H9 (cell line): ENCODE measurements at regions not wholly inside any gene's neighbourhood (a gene's known extent, or its start where the extent isn't known, plus 50 kb on each side); places are given as distances from the start of the nearest gene placed in this dataset.

Experiments used
- DNase-seq: peaks from one replicate; pipeline ENCODE4 v3.0.0-alpha.2; 2017
- H2AFZ ChIP-seq: one replicate; pipeline ENCODE4 v1.6.1; 2013; ENCODE audit warnings: mild to moderate bottlenecking, low read length, control low read depth, moderate library complexity
- H2AK5ac ChIP-seq: 2 replicates; pipeline ENCODE4 v1.6.1; 2013; ENCODE audit warnings: low read length, control low read depth, mixed read lengths; ENCODE audit not compliant: insufficient read length
- H2BK120ac ChIP-seq: one replicate; pipeline ENCODE4 v1.6.1; 2013; ENCODE audit warnings: low read depth, mild to moderate bottlenecking, low read length, control low read depth, inconsistent platforms; ENCODE audit not compliant: poor library complexity, severe bottlenecking
- H2BK12ac ChIP-seq: 2 replicates; pipeline ENCODE4 v1.6.1; 2013; ENCODE audit warnings: low read length, control low read depth, mixed read lengths, low read depth; ENCODE audit not compliant: insufficient read length
- H2BK15ac ChIP-seq: 2 replicates; pipeline ENCODE4 v1.6.1; 2013; ENCODE audit warnings: low read depth, low read length, control low read depth
- H2BK20ac ChIP-seq: one replicate; pipeline ENCODE4 v1.6.1; 2013; ENCODE audit warnings: low read depth, mild to moderate bottlenecking, low read length, control low read depth, inconsistent platforms; ENCODE audit not compliant: poor library complexity, severe bottlenecking
- H2BK5ac ChIP-seq: 2 replicates; pipeline ENCODE4 v1.6.1; 2013; ENCODE audit warnings: low read length, control low read depth, mixed read lengths; ENCODE audit not compliant: insufficient read length
- H3K14ac ChIP-seq: 2 replicates; pipeline ENCODE4 v1.6.1; 2013; ENCODE audit warnings: low read length, control low read depth; ENCODE audit not compliant: insufficient read depth
- H3K18ac ChIP-seq: 2 replicates; pipeline ENCODE4 v1.6.1; 2013; ENCODE audit warnings: low read depth, mild to moderate bottlenecking, mixed read lengths, low read length, control low read depth; ENCODE audit not compliant: insufficient read length
- H3K23ac ChIP-seq: 2 replicates; pipeline ENCODE4 v1.6.1; 2013; ENCODE audit warnings: low read length, control low read depth, mixed read lengths, low read depth; ENCODE audit not compliant: insufficient read length
- H3K23me2 ChIP-seq: 2 replicates; pipeline ENCODE4 v1.6.1; 2013; ENCODE audit warnings: low read depth, mild to moderate bottlenecking, mixed read lengths, low read length, control low read depth; ENCODE audit not compliant: insufficient read length, poor library complexity, severe bottlenecking
- H3K27ac ChIP-seq: 2 replicates; pipeline ENCODE4 v1.5.1; 2013; ENCODE audit warnings: low read length, control low read depth, mixed read lengths, low read depth; ENCODE audit not compliant: insufficient read length
- H3K27me3 ChIP-seq: 2 replicates; pipeline ENCODE4 v1.6.1; 2013; ENCODE audit warnings: low read length, control low read depth, inconsistent platforms; ENCODE audit not compliant: insufficient read depth
- H3K4ac ChIP-seq: 2 replicates; pipeline ENCODE4 v1.6.1; 2013; ENCODE audit warnings: low read depth, mild to moderate bottlenecking, control low read depth, inconsistent platforms, low read length, moderate library complexity
- H3K4me1 ChIP-seq: 2 replicates; pipeline ENCODE4 v1.6.1; 2013; ENCODE audit warnings: low read length, control low read depth, inconsistent platforms; ENCODE audit not compliant: insufficient read depth
- H3K4me2 ChIP-seq: 2 replicates; pipeline ENCODE4 v1.6.1; 2013; ENCODE audit warnings: low read length, control low read depth, mixed read lengths; ENCODE audit not compliant: insufficient read length, insufficient read depth
- H3K56ac ChIP-seq: 2 replicates; pipeline ENCODE4 v1.6.1; 2013; ENCODE audit warnings: low read depth, mild to moderate bottlenecking, mixed read lengths, low read length, control low read depth; ENCODE audit not compliant: insufficient read length
- H3K79me1 ChIP-seq: 2 replicates; pipeline ENCODE4 v1.6.1; 2013; ENCODE audit warnings: low read depth, mild to moderate bottlenecking, moderate library complexity, low read length, control low read depth, inconsistent platforms; ENCODE audit not compliant: insufficient read depth, poor library complexity, severe bottlenecking
- H3K79me2 ChIP-seq: 2 replicates; pipeline ENCODE4 v1.6.1; 2013; ENCODE audit warnings: low read length, control low read depth, inconsistent platforms; ENCODE audit not compliant: insufficient read depth
- H3K9ac ChIP-seq: 2 replicates; pipeline ENCODE4 v1.6.1; 2013; ENCODE audit warnings: low read length, control low read depth, mixed read lengths; ENCODE audit not compliant: insufficient read length; ENCODE audit errors: extremely low read depth
- H3K9me3 ChIP-seq: one replicate; pipeline ENCODE4 v1.6.1; 2013; ENCODE audit warnings: low read depth, low read length, inconsistent platforms; ENCODE audit not compliant: control insufficient read depth
- H3T11ph ChIP-seq: one replicate; pipeline ENCODE4 v1.6.1; 2013; ENCODE audit warnings: mild to moderate bottlenecking, low read length, control low read depth, inconsistent platforms
- H4K20me1 ChIP-seq: one replicate; pipeline ENCODE4 v1.6.1; 2013; ENCODE audit not compliant: control insufficient read depth, insufficient read length, insufficient read depth
- H4K5ac ChIP-seq: 2 replicates; pipeline ENCODE4 v1.6.1; 2013; ENCODE audit warnings: low read depth, mild to moderate bottlenecking, mixed read lengths, low read length, control low read depth; ENCODE audit not compliant: insufficient read length
- H4K8ac ChIP-seq: replicated peaks from 2 replicates; pipeline ENCODE4 v1.6.1; 2013; ENCODE audit warnings: low read length, control low read depth, mixed read lengths, low read depth; ENCODE audit not compliant: insufficient read length
- H4K91ac ChIP-seq: 2 replicates; pipeline ENCODE4 v1.6.1; 2013; ENCODE audit warnings: low read depth, mild to moderate bottlenecking, moderate library complexity, mixed read lengths, low read length, control low read depth; ENCODE audit not compliant: insufficient read length
- H3K27ac Mint-ChIP-seq, 3 experiments: 2 replicates in 2 of 3; 3 replicates in 1 of 3; pipeline ENCODE4 v1.8.0; 2020 to 2021; ENCODE audit warnings: mixed read lengths in 3 of 3, mild to moderate bottlenecking in 1 of 3, moderate library complexity in 1 of 3
- H3K27me3 Mint-ChIP-seq: 2 replicates; pipeline ENCODE4 v1.8.0; 2021; ENCODE audit warnings: low read depth, mild to moderate bottlenecking, moderate library complexity, mixed read lengths
- H3K36me3 Mint-ChIP-seq, 3 experiments: 2 replicates in 2 of 3; 3 replicates in 1 of 3; pipeline ENCODE4 v1.8.0; 2020 to 2021; ENCODE audit warnings: low read depth in 3 of 3, mixed read lengths in 3 of 3; ENCODE audit not compliant: insufficient read depth in 1 of 3
- H3K4me1 Mint-ChIP-seq, 2 experiments: 2 replicates each; pipeline ENCODE4 v1.8.0; 2020; ENCODE audit warnings: mixed read lengths in 2 of 2
- H3K4me3 Mint-ChIP-seq, 2 experiments: 2 replicates in 1 of 2; 3 replicates in 1 of 2; pipeline ENCODE4 v1.8.0; 2020 to 2021; ENCODE audit warnings: mild to moderate bottlenecking in 2 of 2, mixed read lengths in 2 of 2, moderate library complexity in 1 of 2
- H3K9me3 Mint-ChIP-seq, 2 experiments: 2 replicates in 1 of 2; 3 replicates in 1 of 2; pipeline ENCODE4 v1.8.0; 2020; ENCODE audit warnings: mild to moderate bottlenecking in 2 of 2, mixed read lengths in 2 of 2, moderate library complexity in 1 of 2
- WGBS: extraction: QIAGEN DNeasy Blood & Tissue Kit; methylation state at CpG from one replicate; pipeline ENCODE4 v1.1.7; 2013; ENCODE audit warnings: missing lambda C conversion rate, low lambda C conversion rate, mixed read lengths; ENCODE audit not compliant: insufficient read length; ENCODE audit errors: extremely low coverage; 5-methylcytosine and 5-hydroxymethylcytosine counted together
- TF ChIP-seq, protein P1 (sequence below): fragments of 200-600 bp; sonication (generic); conservative IDR thresholded peaks from 3 replicates; pipeline ENCODE4 v1.8.0; 2021; ENCODE audit warnings: antibody characterized with exemption, mild to moderate bottlenecking

DNA sequence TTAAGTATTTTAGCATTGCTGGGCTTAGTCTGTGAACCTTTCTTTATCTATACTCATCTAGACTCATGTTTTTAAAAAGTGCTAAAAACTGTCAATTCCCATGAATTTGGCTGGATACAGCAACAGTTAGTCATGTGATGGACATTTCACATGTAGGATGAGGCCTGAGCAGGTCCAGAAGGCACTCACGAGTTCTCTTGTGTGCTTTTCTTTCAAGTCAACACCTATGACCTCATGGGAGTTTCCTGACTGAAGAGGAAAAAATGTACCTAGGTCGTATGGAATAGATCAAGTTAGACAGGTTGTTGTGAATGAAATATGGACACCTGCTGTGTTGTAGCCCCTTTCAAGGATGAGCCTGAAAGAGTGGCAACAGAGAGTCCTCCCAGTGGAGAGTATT is 394.2 kb downstream of the DUSP10 start:
- H3K9me3 Mint-ChIP-seq: no peaks in the 10 kb centered on the region
- Histone ChIP-seq H3K9me3 (no peaks in the 10 kb centered on the region), H4K91ac (no peak overlapping the region)

More for the DNA sequence above, 394.2 kb downstream of the DUSP10 start:
- H3K79me2 ChIP-seq: no peaks in the 10 kb centered on the region
- no peaks in the 10 kb centered on the region for H3K27me3 ChIP-seq
- H2BK5ac ChIP-seq: no peak overlapping the region
- no peak overlapping the region for H4K8ac ChIP-seq
- H3K36me3 Mint-ChIP-seq: no peaks in the 10 kb centered on the region
- no peak overlapping the region for H2BK12ac ChIP-seq
- H3K9ac ChIP-seq: no peak overlapping the region
- no peak overlapping the region for H3K14ac ChIP-seq
- H2AFZ ChIP-seq: no peak overlapping the region
- no peak overlapping the region for H3T11ph ChIP-seq
- H3K27me3 Mint-ChIP-seq: no peaks in the 10 kb centered on the region; the same call in 1 of the 2 replicates
- H3K23me2 ChIP-seq: no peaks in the 10 kb centered on the region
- no peak overlapping the region for H3K56ac ChIP-seq
- no peak overlapping the region for H3K18ac ChIP-seq
- H4K5ac ChIP-seq: no peak overlapping the region
- H3K4ac ChIP-seq: no peak overlapping the region
- H3K27ac Mint-ChIP-seq: no peak overlapping the region
- no peak overlapping the region for H3K27ac ChIP-seq
- H2BK20ac ChIP-seq: no peak overlapping the region
- no CpG with 5 or more reads among the region's 2 CpGs for WGBS
- no peak overlapping the region for H3K23ac ChIP-seq
- H3K4me3 Mint-ChIP-seq: no peak overlapping the region
- TF ChIP-seq, protein P1, sequence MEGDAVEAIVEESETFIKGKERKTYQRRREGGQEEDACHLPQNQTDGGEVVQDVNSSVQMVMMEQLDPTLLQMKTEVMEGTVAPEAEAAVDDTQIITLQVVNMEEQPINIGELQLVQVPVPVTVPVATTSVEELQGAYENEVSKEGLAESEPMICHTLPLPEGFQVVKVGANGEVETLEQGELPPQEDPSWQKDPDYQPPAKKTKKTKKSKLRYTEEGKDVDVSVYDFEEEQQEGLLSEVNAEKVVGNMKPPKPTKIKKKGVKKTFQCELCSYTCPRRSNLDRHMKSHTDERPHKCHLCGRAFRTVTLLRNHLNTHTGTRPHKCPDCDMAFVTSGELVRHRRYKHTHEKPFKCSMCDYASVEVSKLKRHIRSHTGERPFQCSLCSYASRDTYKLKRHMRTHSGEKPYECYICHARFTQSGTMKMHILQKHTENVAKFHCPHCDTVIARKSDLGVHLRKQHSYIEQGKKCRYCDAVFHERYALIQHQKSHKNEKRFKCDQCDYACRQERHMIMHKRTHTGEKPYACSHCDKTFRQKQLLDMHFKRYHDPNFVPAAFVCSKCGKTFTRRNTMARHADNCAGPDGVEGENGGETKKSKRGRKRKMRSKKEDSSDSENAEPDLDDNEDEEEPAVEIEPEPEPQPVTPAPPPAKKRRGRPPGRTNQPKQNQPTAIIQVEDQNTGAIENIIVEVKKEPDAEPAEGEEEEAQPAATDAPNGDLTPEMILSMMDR: no peak
- DNase-seq: no peak
- H3K4me1 Mint-ChIP-seq: no peaks in the 10 kb centered on the region
- H3K4me1 ChIP-seq: no peaks in the 10 kb centered on the region
- no peak overlapping the region for H2AK5ac ChIP-seq
- no peak overlapping the region for H2BK15ac ChIP-seq
- no peaks in the 10 kb centered on the region for H3K79me1 ChIP-seq
- no peak overlapping the region for H3K4me2 ChIP-seq
- H2BK120ac ChIP-seq: no peak overlapping the region
- no peaks in the 10 kb centered on the region for H4K20me1 ChIP-seq
